ENCODE measurements at regions not wholly inside any gene's neighbourhood (a gene's known extent, or its start where the extent isn't known, plus 50 kb on each side); places are given as distances from the start of the nearest gene placed in this dataset.

GRCh38 chr2:58291726-58292438, 50.8 kb upstream of the FANCL start:
- TF ChIP-seq EZH2 (IDR thresholded peaks at IDR 0.05; ENCODE audit: insufficient read depth, poor library complexity, severe bottlenecking), result no peak
- no peak for TF ChIP-seq EZH2phosphoT487 (IDR thresholded peaks at IDR 0.05; ENCODE audit: insufficient read depth, low read depth)

All from GM23248 (cell line).